ENCODE measurements at regions not wholly inside any gene's neighbourhood (a gene's known extent, or its start where the extent isn't known, plus 50 kb on each side); places are given as distances from the start of the nearest gene placed in this dataset.

- Histone ChIP-seq H3K27ac (ENCODE audit: low read length) (no peak overlapping the region), H3K9ac (ENCODE audit: low read length) (no peak overlapping the region), H3K4me2 (ENCODE audit: low read length) (no peak overlapping the region), H2AFZ (ENCODE audit: low read depth, low read length) (no peak overlapping the region), H3K36me3 (ENCODE audit: insufficient read depth, low read length) (no peaks in the 10 kb centered on the region), H3K9me3 (ENCODE audit: low read length) (no peaks in the 10 kb centered on the region), H3K4me3 (ENCODE audit: low read length) (no peak overlapping the region), H3K27me3 (ENCODE audit: insufficient read depth, low read depth, low read length) (no peaks in the 10 kb centered on the region), H4K20me1 (ENCODE audit: insufficient read depth) (no peaks in the 10 kb centered on the region), H3K79me2 (replicated peaks; ENCODE audit: insufficient read depth, low read length) (no peaks in the 10 kb centered on the region), H3F3A (ENCODE audit: insufficient read depth, low read length, poor library complexity, severe bottlenecking) (no peaks in the 10 kb centered on the region), H3K9me2 (ENCODE audit: insufficient read depth, low read length) (no peaks in the 10 kb centered on the region)
- no peak for TF ChIP-seq CTCF (IDR thresholded peaks at IDR 0.05; ENCODE audit: poor library complexity, severe bottlenecking)
- no peak for TF ChIP-seq EP300 (conservative IDR thresholded peaks at IDR 0.05; ENCODE audit: poor library complexity, severe bottlenecking)
- TF ChIP-seq MXI1 (conservative IDR thresholded peaks at IDR 0.05; ENCODE audit: poor library complexity, severe bottlenecking): no peak
- no peak for TF ChIP-seq POLR2AphosphoS5 (IDR thresholded peaks at IDR 0.05)
- TF ChIP-seq SMC3 (conservative IDR thresholded peaks at IDR 0.05; ENCODE audit: poor library complexity): no peak
- TF ChIP-seq, protein P1, sequence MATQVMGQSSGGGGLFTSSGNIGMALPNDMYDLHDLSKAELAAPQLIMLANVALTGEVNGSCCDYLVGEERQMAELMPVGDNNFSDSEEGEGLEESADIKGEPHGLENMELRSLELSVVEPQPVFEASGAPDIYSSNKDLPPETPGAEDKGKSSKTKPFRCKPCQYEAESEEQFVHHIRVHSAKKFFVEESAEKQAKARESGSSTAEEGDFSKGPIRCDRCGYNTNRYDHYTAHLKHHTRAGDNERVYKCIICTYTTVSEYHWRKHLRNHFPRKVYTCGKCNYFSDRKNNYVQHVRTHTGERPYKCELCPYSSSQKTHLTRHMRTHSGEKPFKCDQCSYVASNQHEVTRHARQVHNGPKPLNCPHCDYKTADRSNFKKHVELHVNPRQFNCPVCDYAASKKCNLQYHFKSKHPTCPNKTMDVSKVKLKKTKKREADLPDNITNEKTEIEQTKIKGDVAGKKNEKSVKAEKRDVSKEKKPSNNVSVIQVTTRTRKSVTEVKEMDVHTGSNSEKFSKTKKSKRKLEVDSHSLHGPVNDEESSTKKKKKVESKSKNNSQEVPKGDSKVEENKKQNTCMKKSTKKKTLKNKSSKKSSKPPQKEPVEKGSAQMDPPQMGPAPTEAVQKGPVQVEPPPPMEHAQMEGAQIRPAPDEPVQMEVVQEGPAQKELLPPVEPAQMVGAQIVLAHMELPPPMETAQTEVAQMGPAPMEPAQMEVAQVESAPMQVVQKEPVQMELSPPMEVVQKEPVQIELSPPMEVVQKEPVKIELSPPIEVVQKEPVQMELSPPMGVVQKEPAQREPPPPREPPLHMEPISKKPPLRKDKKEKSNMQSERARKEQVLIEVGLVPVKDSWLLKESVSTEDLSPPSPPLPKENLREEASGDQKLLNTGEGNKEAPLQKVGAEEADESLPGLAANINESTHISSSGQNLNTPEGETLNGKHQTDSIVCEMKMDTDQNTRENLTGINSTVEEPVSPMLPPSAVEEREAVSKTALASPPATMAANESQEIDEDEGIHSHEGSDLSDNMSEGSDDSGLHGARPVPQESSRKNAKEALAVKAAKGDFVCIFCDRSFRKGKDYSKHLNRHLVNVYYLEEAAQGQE (IDR thresholded peaks at IDR 0.05; ENCODE audit: borderline replicate concordance): no peak
- no peak for TF ChIP-seq TAF1 (IDR thresholded peaks at IDR 0.05; ENCODE audit: low read depth)
- TF ChIP-seq EZH2 (IDR thresholded peaks at IDR 0.05; ENCODE audit: borderline replicate concordance, insufficient read depth, low read length, poor library complexity, severe bottlenecking): no peak
- TF ChIP-seq RAD21 (conservative IDR thresholded peaks at IDR 0.05): no peak
These were observed 78.4 kb downstream of the CYP26A1 start for GRCh38 chr10:93152136-93152535.

DNA sequence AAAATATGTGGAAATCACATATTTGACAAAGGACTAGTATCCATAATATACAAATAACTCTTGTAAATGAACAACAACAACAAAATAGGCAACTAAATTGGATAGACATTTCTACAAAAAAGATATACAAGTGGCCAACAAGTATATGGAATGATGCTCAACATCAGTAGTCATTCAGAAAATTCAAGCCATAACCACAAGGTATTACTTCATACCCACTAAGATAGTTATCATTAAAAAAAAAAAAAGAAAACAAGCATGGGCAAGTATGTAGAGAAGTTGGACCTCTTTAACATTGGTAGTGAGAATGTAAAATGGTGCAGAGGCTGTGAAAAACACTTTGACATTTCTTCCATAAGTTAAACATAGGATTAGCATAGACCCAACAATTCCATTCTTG, 80.8 kb downstream of the CYP26A1 start:
- H3K36me3 ChIP-seq (ENCODE audit: insufficient read depth, low read length): no peaks in the 10 kb centered on the region
- no peaks in the 10 kb centered on the region for H3K9me3 ChIP-seq (ENCODE audit: low read length)
- H3K79me2 ChIP-seq (replicated peaks; ENCODE audit: insufficient read depth, low read length): no peaks in the 10 kb centered on the region
- no peak overlapping the region for H3K4me3 ChIP-seq (ENCODE audit: low read length)
- no peak overlapping the region for H3K27ac ChIP-seq (ENCODE audit: low read length)
- H3K27me3 ChIP-seq (ENCODE audit: insufficient read depth, low read depth, low read length): no peaks in the 10 kb centered on the region
- no peak overlapping the region for H3K4me2 ChIP-seq (ENCODE audit: low read length)
- H3K9ac ChIP-seq (ENCODE audit: low read length): no peak overlapping the region
- H2AFZ ChIP-seq (ENCODE audit: low read depth, low read length): no peak overlapping the region
- TF ChIP-seq TAF1 (IDR thresholded peaks at IDR 0.05; ENCODE audit: low read depth) (no peak), EZH2 (IDR thresholded peaks at IDR 0.05; ENCODE audit: borderline replicate concordance, insufficient read depth, low read length, poor library complexity, severe bottlenecking) (no peak), POLR2AphosphoS5 (IDR thresholded peaks at IDR 0.05) (no peak), CTCF (IDR thresholded peaks at IDR 0.05; ENCODE audit: poor library complexity, severe bottlenecking) (no peak), RAD21 (conservative IDR thresholded peaks at IDR 0.05) (no peak), SMC3 (conservative IDR thresholded peaks at IDR 0.05; ENCODE audit: poor library complexity) (no peak), MXI1 (conservative IDR thresholded peaks at IDR 0.05; ENCODE audit: poor library complexity, severe bottlenecking) (no peak), EP300 (conservative IDR thresholded peaks at IDR 0.05; ENCODE audit: poor library complexity, severe bottlenecking) (no peak)
- TF ChIP-seq, protein P1 (IDR thresholded peaks at IDR 0.05; ENCODE audit: borderline replicate concordance): no peak
- no peaks in the 10 kb centered on the region for H3F3A ChIP-seq (ENCODE audit: insufficient read depth, low read length, poor library complexity, severe bottlenecking)
- no peaks in the 10 kb centered on the region for H3K9me2 ChIP-seq (ENCODE audit: insufficient read depth, low read length)
- no peaks in the 10 kb centered on the region for H4K20me1 ChIP-seq (ENCODE audit: insufficient read depth)

Measured in neural cell (in vitro differentiated cells).